HepG2 (cell line): ENCODE measurements at regions not wholly inside any gene's neighbourhood (a gene's known extent, or its start where the extent isn't known, plus 50 kb on each side); places are given as distances from the start of the nearest gene placed in this dataset.

Experiments used
- HNF4G ChIP-seq, 2 experiments: sonication (generic) in 1 of 2; formaldehyde crosslinking in 1 of 2; IDR thresholded peaks; 2 replicates each; pipeline versions ENCODE4 v1.4.0 to v1.6.1; 2011 to 2020; ENCODE audit warnings: borderline replicate concordance in 2 of 2, low read depth in 2 of 2, mild to moderate bottlenecking in 2 of 2, low read length in 1 of 2, missing genetic modification reagents in 1 of 2, moderate library complexity in 1 of 2
- PAXIP1 ChIP-seq: sonication (generic); formaldehyde crosslinking; conservative IDR thresholded peaks from 2 replicates; pipeline ENCODE4 v1.4.0; 2020; ENCODE audit warnings: mild to moderate bottlenecking, missing genetic modification reagents, moderate library complexity
- SP2 ChIP-seq: sonication (generic); formaldehyde crosslinking; IDR thresholded peaks from 2 replicates; pipeline ENCODE4 v1.5.1; 2020; ENCODE audit warnings: mild to moderate bottlenecking, missing genetic modification reagents
- ZBTB40 ChIP-seq, 2 experiments: fragments of 450-650 bp in 1 of 2; sonication (generic) in 1 of 2; formaldehyde crosslinking in 1 of 2; IDR thresholded peaks; 2 replicates each; pipeline versions ENCODE4 v1.6.1 to v1.8.0; 2016 to 2022; ENCODE audit warnings: antibody characterized with exemption in 1 of 2, mild to moderate bottlenecking in 1 of 2, missing genetic modification reagents in 1 of 2

GRCh38 chr3:88775026-88775690 lies 332.3 kb upstream of the EPHA3 start (continued):
- TF ChIP-seq ZBTB40 (IDR thresholded peaks at IDR 0.05) (no peak), ZBTB40 (CRISPR knock-in tag; IDR thresholded peaks at IDR 0.05) (no peak), SP2 (CRISPR knock-in tag) (no peak), HNF4G (IDR thresholded peaks at IDR 0.05; ENCODE audit: borderline replicate concordance, low read depth, low read length) (no peak), HNF4G (CRISPR knock-in tag; IDR thresholded peaks at IDR 0.05; ENCODE audit: borderline replicate concordance, low read depth) (no peak), PAXIP1 (CRISPR knock-in tag) (no peak)
